ENCODE measurements at regions not wholly inside any gene's neighbourhood (a gene's known extent, or its start where the extent isn't known, plus 50 kb on each side); places are given as distances from the start of the nearest gene placed in this dataset.

DNA sequence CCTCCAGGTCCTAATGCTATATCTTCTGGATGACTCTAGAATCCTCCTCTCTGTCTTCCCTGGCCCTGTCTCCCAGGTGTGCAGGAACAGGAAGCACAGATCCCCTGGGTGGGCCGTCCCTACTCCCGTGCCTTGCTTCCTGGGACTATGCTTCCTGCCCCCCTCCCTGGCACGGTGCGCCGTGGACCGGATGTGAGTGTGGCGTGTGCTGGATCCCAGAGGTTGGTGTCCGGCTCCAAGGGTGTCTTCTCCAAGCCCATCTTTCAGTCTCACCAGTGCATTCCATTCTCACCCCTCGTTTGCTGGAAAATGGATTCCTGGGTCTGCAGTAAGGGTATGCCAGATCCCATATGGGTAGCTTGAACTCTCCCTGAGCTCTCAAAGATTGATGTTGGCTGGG is 144.4 kb upstream of the TWIST2 start:
- CTCF ChIA-PET: no interaction called here
- BruUV-seq (replicated peaks): no TSS peak
- in situ Hi-C loops (cut with HindIII; ENCODE audit: low pct_unique_long_range_greater_than_20kb, low sequenced_read_pairs): no loop called here

DNA sequence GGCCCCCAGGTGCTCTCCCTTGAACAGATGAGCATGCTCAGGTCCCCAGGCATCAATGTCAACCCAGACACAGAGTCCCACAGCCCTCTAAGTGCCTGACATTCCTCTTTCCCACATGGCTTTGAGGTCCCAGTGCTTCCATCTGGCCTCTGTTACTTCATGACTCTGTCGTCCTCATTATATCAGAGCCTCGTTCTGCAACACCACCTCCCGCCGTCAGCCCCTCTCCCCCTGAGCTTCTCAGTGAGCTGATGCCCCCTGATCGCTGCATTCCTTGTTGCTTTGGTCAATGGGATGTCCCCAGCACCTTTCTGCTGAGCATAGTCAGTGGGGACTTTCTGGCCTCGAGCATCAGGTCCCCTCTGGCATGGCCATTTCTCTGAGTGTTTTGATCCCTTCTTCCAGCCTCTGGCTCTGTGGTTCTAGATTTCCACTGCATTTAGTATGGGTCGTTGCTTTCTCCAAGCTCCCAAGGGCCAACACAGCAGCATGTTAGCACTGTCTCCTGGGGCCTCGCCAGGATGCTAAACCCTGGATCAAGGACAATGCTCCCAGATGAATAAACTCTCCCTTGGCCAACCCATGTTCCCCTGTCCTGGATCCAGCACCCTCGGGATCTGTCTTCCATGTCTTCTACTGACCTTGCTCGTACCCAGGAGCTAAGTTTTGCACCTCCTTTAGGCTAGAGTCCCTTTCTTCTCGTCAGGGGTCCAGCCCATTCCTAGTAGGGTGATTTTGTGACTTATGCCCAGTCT is 143.2 kb upstream of the TWIST2 start:
- Histone ChIP-seq H3K36me3 (ENCODE audit: control insufficient read depth, insufficient read depth, low read length) (no peaks in the 10 kb centered on the region), H3K27me3 (ENCODE audit: control insufficient read depth, insufficient read depth, low read length) (no peaks in the 10 kb centered on the region; the same call in 1 of the 2 replicates), H3K4me1 (ENCODE audit: control insufficient read depth, insufficient read depth, low read length) (no peaks in the 10 kb centered on the region), H3K9me3 (ENCODE audit: control insufficient read depth, insufficient read depth, low read depth, low read length) (no peaks in the 10 kb centered on the region), H3K27ac (ENCODE audit: low read length) (no peak overlapping the region), H3K4me3 (ENCODE audit: low read depth in 2 of 2, low read length in 2 of 2) (no peak overlapping the region)
- ATAC-seq (no peak), DNase-seq (ENCODE audit: low read depth, low spot score) (no peak)
- in situ Hi-C loops (cut with HindIII; ENCODE audit: low pct_unique_long_range_greater_than_20kb, low sequenced_read_pairs) (no loop called here), intact Hi-C loops (cut with micrococcal nuclease; ENCODE audit: unreplicated experiment) (no loop called here)
- ChIA-PET POLR2A (no interaction called here), CTCF (no interaction called here)
- BruUV-seq (replicated peaks): no TSS peak
- TF ChIP-seq TCF7L2 (IDR thresholded peaks at IDR 0.05; ENCODE audit: low read depth, low read length): no peak

More for the DNA sequence above, 144.4 kb upstream of the TWIST2 start:
- DNase-seq (ENCODE audit: low read depth, low spot score) (no peak), ATAC-seq (no peak)
- POLR2A ChIA-PET: no interaction called here
- no peaks in the 10 kb centered on the region for H3K4me1 ChIP-seq (ENCODE audit: control insufficient read depth, insufficient read depth, low read length)
- no peaks in the 10 kb centered on the region for H3K9me3 ChIP-seq (ENCODE audit: control insufficient read depth, insufficient read depth, low read depth, low read length)
- no peak overlapping the region for H3K4me3 ChIP-seq (ENCODE audit: low read depth in 2 of 2, low read length in 2 of 2)
- no peaks in the 10 kb centered on the region; the same call in 1 of the 2 replicates for H3K27me3 ChIP-seq (ENCODE audit: control insufficient read depth, insufficient read depth, low read length)
- intact Hi-C loops (cut with micrococcal nuclease; ENCODE audit: unreplicated experiment): no loop called here
- H3K36me3 ChIP-seq (ENCODE audit: control insufficient read depth, insufficient read depth, low read length): no peaks in the 10 kb centered on the region
- TF ChIP-seq POLR2AphosphoS5 (IDR thresholded peaks at IDR 0.05; ENCODE audit: low read depth, low read length): no peak
- no peak for TF ChIP-seq SIN3A (IDR thresholded peaks at IDR 0.05; ENCODE audit: borderline replicate concordance, insufficient read depth, low read depth, low read length)
- no peak for TF ChIP-seq TCF7L2 (IDR thresholded peaks at IDR 0.05; ENCODE audit: low read depth, low read length)
- TF ChIP-seq REST (IDR thresholded peaks at IDR 0.05; ENCODE audit: insufficient read depth in 1 of 2, low read depth in 2 of 2, low read length in 1 of 2): no peak
- TF ChIP-seq, protein P1, sequence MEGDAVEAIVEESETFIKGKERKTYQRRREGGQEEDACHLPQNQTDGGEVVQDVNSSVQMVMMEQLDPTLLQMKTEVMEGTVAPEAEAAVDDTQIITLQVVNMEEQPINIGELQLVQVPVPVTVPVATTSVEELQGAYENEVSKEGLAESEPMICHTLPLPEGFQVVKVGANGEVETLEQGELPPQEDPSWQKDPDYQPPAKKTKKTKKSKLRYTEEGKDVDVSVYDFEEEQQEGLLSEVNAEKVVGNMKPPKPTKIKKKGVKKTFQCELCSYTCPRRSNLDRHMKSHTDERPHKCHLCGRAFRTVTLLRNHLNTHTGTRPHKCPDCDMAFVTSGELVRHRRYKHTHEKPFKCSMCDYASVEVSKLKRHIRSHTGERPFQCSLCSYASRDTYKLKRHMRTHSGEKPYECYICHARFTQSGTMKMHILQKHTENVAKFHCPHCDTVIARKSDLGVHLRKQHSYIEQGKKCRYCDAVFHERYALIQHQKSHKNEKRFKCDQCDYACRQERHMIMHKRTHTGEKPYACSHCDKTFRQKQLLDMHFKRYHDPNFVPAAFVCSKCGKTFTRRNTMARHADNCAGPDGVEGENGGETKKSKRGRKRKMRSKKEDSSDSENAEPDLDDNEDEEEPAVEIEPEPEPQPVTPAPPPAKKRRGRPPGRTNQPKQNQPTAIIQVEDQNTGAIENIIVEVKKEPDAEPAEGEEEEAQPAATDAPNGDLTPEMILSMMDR (IDR thresholded peaks at IDR 0.05): no peak
- H3K27ac ChIP-seq (ENCODE audit: low read length): no peak overlapping the region

GRCh38 chr2:238706163-238706562 is 141.7 kb upstream of the TWIST2 start:
- in situ Hi-C loops (cut with HindIII; ENCODE audit: low pct_unique_long_range_greater_than_20kb, low sequenced_read_pairs): no loop called here
- CTCF ChIA-PET: interaction anchor here (0.7 kb wide), 1 partner anchor 233 kb away, joined by 3 read pairs; no protein-coding TSS in a partner anchor

More at GRCh38 chr2:238706163-238706562, 141.7 kb upstream of the TWIST2 start:
- H3K9me3 ChIP-seq (ENCODE audit: control insufficient read depth, insufficient read depth, low read depth, low read length): no peaks in the 10 kb centered on the region
- POLR2A ChIA-PET: no interaction called here
- no peaks in the 10 kb centered on the region for H3K36me3 ChIP-seq (ENCODE audit: control insufficient read depth, insufficient read depth, low read length)
- ATAC-seq (no peak), DNase-seq (ENCODE audit: low read depth, low spot score) (no peak)
- no peak overlapping the region for H3K27ac ChIP-seq (ENCODE audit: low read length)
- H3K4me3 ChIP-seq (ENCODE audit: low read depth in 2 of 2, low read length in 2 of 2): no peak overlapping the region
- BruUV-seq (replicated peaks): no TSS peak
- no peaks in the 10 kb centered on the region; the same call in 1 of the 2 replicates for H3K27me3 ChIP-seq (ENCODE audit: control insufficient read depth, insufficient read depth, low read length)
- TF ChIP-seq REST (IDR thresholded peaks at IDR 0.05; ENCODE audit: insufficient read depth in 1 of 2, low read depth in 2 of 2, low read length in 1 of 2): no peak
- TF ChIP-seq POLR2AphosphoS5 (IDR thresholded peaks at IDR 0.05; ENCODE audit: low read depth, low read length): no peak
- TF ChIP-seq TCF7L2 (IDR thresholded peaks at IDR 0.05; ENCODE audit: low read depth, low read length): no peak
- TF ChIP-seq, protein P1 (IDR thresholded peaks at IDR 0.05): no peak
- TF ChIP-seq SIN3A (IDR thresholded peaks at IDR 0.05; ENCODE audit: borderline replicate concordance, insufficient read depth, low read depth, low read length): no peak
- H3K4me1 ChIP-seq (ENCODE audit: control insufficient read depth, insufficient read depth, low read length): no peaks in the 10 kb centered on the region
- intact Hi-C loops (cut with micrococcal nuclease; ENCODE audit: unreplicated experiment): no loop called here
